ENCODE measurements at regions not wholly inside any gene's neighbourhood (a gene's known extent, or its start where the extent isn't known, plus 50 kb on each side); places are given as distances from the start of the nearest gene placed in this dataset.

DNA sequence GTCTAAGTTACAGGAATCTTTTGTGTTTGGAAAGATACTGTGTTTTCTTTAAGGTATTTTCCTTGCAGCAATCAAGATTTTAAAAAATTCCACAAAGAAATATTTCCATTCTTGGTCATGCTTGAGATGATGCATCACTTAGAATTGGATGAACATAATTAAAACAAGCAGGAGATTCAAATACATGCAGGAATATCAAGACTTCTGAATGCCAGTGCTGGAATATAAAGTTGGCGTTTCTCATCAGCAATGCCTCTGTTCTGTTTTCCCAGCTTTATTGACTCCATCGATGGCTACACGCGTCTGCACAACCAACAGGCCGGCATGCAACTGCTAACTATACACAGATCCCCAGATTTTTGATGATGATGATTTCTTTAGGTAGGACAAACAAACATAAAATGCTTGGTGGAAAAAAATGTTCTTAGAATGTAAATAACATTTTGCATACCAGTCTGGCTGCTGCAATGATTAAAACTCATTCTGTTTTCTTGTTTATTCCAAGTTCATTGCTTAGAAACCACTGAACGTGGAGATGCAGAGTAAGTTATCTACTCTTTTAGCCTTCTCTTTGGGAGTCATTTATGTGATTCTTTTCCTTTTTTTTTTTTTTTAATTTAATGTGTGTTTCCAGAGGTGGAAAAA, 91.3 kb upstream of the FAM171A1 start:
- Mint-ChIP-seq H3K4me3 (ENCODE audit: unreplicated experiment) (no peak overlapping the region), H3K9me3 (ENCODE audit: unreplicated experiment) (no peaks in the 10 kb centered on the region), H3K27ac (ENCODE audit: unreplicated experiment) (no peak overlapping the region), H3K36me3 (ENCODE audit: low read depth, unreplicated experiment) (no peaks in the 10 kb centered on the region), H3K4me1 (ENCODE audit: unreplicated experiment) (peaks cover 10% of the 10 kb centered on the region), H3K27me3 (ENCODE audit: unreplicated experiment) (no peaks in the 10 kb centered on the region)
- no peak for DNase-seq (ENCODE audit: low spot score)
- TF ChIP-seq, protein P1, sequence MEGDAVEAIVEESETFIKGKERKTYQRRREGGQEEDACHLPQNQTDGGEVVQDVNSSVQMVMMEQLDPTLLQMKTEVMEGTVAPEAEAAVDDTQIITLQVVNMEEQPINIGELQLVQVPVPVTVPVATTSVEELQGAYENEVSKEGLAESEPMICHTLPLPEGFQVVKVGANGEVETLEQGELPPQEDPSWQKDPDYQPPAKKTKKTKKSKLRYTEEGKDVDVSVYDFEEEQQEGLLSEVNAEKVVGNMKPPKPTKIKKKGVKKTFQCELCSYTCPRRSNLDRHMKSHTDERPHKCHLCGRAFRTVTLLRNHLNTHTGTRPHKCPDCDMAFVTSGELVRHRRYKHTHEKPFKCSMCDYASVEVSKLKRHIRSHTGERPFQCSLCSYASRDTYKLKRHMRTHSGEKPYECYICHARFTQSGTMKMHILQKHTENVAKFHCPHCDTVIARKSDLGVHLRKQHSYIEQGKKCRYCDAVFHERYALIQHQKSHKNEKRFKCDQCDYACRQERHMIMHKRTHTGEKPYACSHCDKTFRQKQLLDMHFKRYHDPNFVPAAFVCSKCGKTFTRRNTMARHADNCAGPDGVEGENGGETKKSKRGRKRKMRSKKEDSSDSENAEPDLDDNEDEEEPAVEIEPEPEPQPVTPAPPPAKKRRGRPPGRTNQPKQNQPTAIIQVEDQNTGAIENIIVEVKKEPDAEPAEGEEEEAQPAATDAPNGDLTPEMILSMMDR (IDR thresholded peaks at IDR 0.05; ENCODE audit: unreplicated experiment): no peak

DNA sequence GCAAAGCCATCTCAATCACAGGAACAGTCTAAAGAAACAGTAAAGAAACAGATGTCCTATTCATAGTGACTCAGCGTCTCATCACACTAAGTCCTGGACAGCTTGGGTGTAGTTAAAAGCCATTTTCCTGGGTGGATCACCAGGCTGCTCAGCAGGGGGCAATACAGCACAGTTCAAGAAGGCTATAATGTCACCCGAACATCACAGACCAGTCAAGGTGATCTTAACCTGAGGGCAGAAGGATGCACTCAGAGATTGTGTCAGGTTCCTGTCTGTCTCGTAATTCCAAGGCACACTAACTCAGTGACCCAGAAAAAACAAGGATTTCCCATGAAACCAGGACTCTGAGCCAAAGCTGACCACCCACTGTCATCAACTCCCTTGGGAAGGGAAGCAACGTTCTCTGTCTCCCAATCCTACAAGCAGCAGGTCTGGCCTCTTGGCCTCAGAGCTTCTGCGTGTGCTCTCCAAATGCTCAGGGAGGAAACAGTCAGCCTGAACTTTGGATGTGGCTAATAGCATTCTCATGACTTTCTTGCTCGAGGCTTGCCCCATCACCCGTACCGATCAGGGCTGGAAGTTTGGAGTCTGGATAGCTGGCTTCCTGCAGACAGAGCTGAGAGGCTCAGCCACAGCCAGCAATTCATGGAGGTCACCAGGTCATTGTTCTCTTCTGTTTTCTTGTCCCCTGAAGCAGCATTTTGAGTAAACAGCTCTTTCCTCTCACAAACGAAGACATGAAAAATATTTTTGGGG, 90.4 kb upstream of the FAM171A1 start:
- H3K27ac Mint-ChIP-seq (ENCODE audit: unreplicated experiment): no peak overlapping the region
- no peaks in the 10 kb centered on the region for H3K27me3 Mint-ChIP-seq (ENCODE audit: unreplicated experiment)
- no peaks in the 10 kb centered on the region for H3K36me3 Mint-ChIP-seq (ENCODE audit: low read depth, unreplicated experiment)
- no peak for DNase-seq (ENCODE audit: low spot score)
- no peak overlapping the region for H3K4me3 Mint-ChIP-seq (ENCODE audit: unreplicated experiment)
- TF ChIP-seq, protein P1 (IDR thresholded peaks at IDR 0.05; ENCODE audit: unreplicated experiment): no peak
- H3K9me3 Mint-ChIP-seq (ENCODE audit: unreplicated experiment): no peaks in the 10 kb centered on the region
- H3K4me1 Mint-ChIP-seq (ENCODE audit: unreplicated experiment): peaks cover 10% of the 10 kb centered on the region

DNA sequence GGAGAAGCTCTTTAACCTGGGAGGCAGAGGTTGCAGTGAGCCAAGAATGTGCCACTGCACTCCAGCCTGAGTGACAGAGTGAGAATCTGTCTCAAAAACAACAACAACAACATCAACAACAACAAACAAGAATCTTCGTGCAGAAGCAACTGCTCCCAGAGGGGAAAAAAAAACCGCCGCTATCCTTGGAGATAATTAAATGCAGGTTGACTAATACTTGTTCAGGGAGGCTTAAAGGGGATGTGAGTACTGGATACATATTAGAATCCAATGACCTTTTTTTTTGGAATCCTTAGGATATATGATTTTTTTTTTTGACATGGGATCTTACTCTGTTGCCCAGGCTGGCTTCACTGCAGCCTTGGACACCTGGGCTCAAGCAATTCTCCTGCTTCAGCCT, 89.6 kb upstream of the FAM171A1 start:
- DNase-seq (ENCODE audit: low spot score): no peak
- TF ChIP-seq, protein P1 (IDR thresholded peaks at IDR 0.05; ENCODE audit: unreplicated experiment): no peak
- Mint-ChIP-seq H3K27ac (ENCODE audit: unreplicated experiment) (no peak overlapping the region), H3K36me3 (ENCODE audit: low read depth, unreplicated experiment) (no peaks in the 10 kb centered on the region), H3K4me1 (ENCODE audit: unreplicated experiment) (peaks cover 10% of the 10 kb centered on the region), H3K9me3 (ENCODE audit: unreplicated experiment) (no peaks in the 10 kb centered on the region), H3K4me3 (ENCODE audit: unreplicated experiment) (no peak overlapping the region), H3K27me3 (ENCODE audit: unreplicated experiment) (no peaks in the 10 kb centered on the region)

DNA sequence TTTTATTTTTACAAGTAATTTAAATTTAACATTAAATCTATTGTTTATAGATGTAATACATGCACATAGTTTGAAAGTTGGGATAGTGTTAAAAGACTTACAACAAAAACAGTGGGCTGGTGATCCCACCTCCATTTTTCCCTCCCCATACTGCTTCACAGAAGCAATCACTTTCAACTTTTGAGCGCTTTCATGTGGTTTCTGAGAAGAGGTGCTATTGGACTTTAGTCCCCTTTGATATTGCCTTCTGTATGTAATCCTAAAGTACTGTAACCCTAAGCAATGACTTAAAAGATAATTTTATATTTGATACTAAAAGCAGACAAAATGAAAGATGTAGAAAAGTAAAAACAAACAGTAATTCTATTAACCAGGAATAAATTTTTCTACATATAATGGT, 88.1 kb upstream of the FAM171A1 start:
- Mint-ChIP-seq H3K36me3 (ENCODE audit: low read depth, unreplicated experiment) (no peaks in the 10 kb centered on the region), H3K27ac (ENCODE audit: unreplicated experiment) (no peak overlapping the region), H3K4me3 (ENCODE audit: unreplicated experiment) (no peak overlapping the region), H3K27me3 (ENCODE audit: unreplicated experiment) (no peaks in the 10 kb centered on the region), H3K9me3 (ENCODE audit: unreplicated experiment) (no peaks in the 10 kb centered on the region), H3K4me1 (ENCODE audit: unreplicated experiment) (peaks cover 10% of the 10 kb centered on the region)
- TF ChIP-seq, protein P1 (IDR thresholded peaks at IDR 0.05; ENCODE audit: unreplicated experiment): no peak
- DNase-seq (ENCODE audit: low spot score): no peak

DNA sequence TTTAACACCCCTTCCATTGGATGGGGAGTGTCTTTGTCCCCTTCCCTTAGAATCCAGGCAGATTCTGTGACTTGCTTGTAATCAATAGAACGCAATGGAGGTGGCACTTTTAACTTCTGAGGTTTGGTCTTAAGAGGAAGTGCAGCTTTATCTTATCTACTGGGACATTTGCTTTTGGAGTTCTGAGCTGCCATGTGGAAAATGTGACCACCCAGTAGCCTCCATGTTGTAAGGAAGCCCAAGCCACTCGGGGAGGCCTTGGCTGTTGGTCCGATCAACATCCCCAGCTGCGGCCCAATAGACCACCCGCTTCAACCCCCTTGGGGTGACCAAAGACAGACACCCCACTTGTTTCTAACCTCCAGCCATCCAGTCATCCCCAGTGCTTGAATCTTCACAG, 86.3 kb upstream of the FAM171A1 start:
- TF ChIP-seq, protein P1 (IDR thresholded peaks at IDR 0.05; ENCODE audit: unreplicated experiment): no peak
- Mint-ChIP-seq H3K4me3 (ENCODE audit: unreplicated experiment) (no peak overlapping the region), H3K36me3 (ENCODE audit: low read depth, unreplicated experiment) (no peaks in the 10 kb centered on the region)

More for the DNA sequence above, 86.3 kb upstream of the FAM171A1 start:
- H3K27me3 Mint-ChIP-seq (ENCODE audit: unreplicated experiment): no peaks in the 10 kb centered on the region
- peaks cover 10% of the 10 kb centered on the region for H3K4me1 Mint-ChIP-seq (ENCODE audit: unreplicated experiment)
- no peaks in the 10 kb centered on the region for H3K9me3 Mint-ChIP-seq (ENCODE audit: unreplicated experiment)
- DNase-seq (ENCODE audit: low spot score): no peak
- no peak overlapping the region for H3K27ac Mint-ChIP-seq (ENCODE audit: unreplicated experiment)

Data from endothelial cell (in vitro differentiated cells).